ENCODE measurements at regions not wholly inside any gene's neighbourhood (a gene's known extent, or its start where the extent isn't known, plus 50 kb on each side); places are given as distances from the start of the nearest gene placed in this dataset.
"Not testable (repeated sequence)": the region's sequence is repeated elsewhere in the genome, so short reads cannot be mapped to it uniquely, and the experiment has no call there.

- no peak for DNase-seq (ENCODE audit: low read depth in 3 of 3)
These were observed 170.1 kb upstream of the PHACTR1 start for GRCh38 chr6:12546410-12547002.

GRCh38 chr6:12548526-12548925 is 168.0 kb upstream of the PHACTR1 start:
- DNase-seq (ENCODE audit: low read depth in 3 of 3) = no peak

DNA sequence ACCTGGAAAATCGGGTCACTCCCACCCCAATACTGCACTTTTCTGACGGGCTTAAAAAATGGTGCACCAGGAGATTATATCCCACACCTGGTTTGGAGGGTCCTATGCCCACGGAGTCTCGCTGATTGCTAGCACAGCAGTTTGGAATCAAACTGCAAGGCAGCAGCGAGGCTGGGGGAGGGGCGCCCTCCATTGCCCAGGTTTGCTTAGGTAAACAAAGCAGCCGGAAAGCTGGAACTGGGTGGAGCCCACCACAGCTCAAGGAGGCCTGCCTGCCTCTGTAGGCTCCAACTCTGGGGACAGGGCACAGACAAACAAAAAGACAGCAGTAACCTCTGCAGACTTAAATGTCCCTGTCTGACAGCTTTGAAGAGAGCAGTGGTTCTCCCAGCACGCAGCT is 167.1 kb upstream of the PHACTR1 start:
- DNase-seq (ENCODE audit: low read depth in 3 of 3) = not testable (repeated sequence)

DNA sequence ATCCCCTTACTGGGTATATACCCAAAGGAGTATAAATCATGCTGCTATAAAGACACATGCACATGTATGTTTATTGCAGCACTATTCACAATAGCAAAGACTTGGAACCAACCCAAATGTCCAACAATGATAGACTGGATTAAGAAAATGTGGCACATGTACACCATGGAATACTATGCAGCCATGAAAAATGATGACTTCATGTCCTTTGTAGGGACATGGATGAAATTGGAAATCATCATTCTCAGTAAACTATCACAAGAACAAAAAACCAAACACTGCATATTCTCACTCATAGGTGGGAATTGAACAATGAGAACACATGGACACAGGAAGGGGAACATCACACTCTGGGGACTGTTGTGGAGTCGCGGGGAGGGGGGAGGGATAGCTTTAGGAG is 161.7 kb upstream of the PHACTR1 start:
- not testable (repeated sequence) for DNase-seq (ENCODE audit: low read depth in 3 of 3)

DNA sequence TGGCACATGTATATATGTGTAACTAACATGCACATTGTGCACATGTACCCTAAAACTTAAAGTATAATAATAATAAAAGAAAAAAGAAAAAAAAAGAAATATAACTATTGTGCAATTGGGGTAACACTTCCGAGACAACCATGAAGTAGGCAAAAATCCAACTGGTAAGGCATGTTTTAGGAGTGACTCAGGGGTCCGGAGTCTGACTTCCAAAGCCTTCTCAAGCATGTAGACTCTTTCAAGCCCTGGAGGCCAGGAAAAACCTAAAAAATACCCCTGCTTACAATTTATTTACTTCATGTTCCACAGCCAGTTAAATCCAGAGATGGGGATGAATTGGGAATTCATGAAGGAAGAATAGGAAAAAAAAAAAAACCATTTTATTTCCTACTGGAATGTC is 161.3 kb upstream of the PHACTR1 start:
- DNase-seq (ENCODE audit: low read depth in 3 of 3) = no peak

DNA sequence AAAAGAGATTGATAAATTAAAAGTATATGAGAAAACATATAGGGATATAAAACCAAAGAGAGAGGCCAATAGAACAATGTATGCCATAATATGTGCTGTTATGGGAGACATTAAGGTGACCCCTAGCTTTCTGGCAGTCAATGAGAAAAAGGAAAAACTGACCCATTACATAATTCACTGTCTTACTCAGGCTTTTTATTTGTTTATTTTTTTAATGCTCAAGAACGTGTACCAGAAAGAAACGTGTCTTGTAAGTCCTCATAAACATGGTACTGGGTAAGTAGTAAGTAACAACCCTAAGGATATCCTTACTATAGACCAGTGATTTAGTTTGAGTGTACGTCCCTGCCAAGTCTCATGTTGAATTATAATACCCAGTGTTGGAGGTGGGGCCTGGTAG is 160.8 kb upstream of the PHACTR1 start:
- no peak for DNase-seq (ENCODE audit: low read depth in 3 of 3)

DNA sequence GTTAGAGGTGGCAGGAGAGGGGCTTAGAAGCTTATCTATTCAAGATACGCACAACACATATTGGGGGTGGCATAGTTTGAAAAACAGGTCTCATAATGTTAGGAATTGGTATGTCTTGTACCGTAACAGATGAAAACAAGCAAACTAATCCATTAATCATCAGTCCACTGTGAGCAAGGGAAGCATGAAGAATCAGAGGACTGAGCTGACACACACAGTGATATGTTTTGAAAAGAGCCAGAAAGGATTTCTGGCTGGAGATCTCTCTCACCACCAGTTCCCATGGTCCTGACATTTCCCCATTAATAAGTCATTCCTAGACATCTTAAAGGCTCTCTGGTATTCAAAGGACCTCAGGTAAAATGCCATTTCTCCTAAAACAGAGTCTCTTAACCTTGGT is 158.8 kb upstream of the PHACTR1 start:
- DNase-seq (ENCODE audit: low read depth in 3 of 3) = no peak

- no peak for DNase-seq (ENCODE audit: low read depth in 3 of 3)
These were observed 156.3 kb upstream of the PHACTR1 start for GRCh38 chr6:12560315-12560714.

DNA sequence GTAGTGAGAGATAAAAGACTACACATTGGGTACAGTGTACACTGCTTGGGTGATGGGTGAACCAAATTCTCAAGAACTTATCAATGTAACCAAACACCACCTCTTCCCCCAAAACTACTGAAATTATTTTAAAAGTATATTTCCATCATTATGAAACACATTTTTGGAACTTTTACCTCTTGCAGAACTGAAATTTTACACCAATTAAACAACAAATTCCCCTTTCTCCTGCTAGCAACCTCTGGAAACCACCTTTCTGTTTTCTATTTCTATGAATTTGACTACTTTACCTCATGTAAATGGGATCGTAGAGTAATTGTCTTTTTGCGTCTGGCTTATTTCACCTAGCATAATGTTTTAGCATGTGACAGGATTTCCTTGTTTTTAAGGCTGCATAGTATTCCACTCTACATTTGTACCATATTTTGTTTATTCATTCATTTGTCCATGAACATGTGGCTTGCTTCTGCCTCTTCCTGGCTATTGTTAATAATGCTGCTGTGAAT is 149.9 kb upstream of the PHACTR1 start:
- DNase-seq (ENCODE audit: low read depth in 3 of 3) = no peak

DNA sequence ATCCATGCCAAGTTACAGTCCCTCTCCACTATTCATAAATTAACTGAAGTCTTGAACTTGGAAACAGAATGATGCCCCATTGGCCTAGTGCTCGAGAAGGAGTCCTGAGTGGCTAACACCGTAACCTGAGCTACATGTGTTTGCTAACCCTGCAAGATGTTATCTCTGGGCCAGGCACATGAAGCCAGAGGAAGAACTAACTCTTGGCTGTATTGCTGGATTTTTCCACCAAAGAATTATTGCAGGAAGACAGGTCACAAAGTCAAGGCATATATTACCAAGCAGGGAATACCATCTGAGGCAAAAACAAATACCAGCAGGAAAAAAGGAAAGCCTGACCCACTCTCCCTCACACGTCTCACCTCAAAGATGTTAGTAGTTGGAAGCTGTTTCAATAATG is 148.9 kb upstream of the PHACTR1 start:
- DNase-seq (ENCODE audit: low read depth in 3 of 3) = no peak

DNA sequence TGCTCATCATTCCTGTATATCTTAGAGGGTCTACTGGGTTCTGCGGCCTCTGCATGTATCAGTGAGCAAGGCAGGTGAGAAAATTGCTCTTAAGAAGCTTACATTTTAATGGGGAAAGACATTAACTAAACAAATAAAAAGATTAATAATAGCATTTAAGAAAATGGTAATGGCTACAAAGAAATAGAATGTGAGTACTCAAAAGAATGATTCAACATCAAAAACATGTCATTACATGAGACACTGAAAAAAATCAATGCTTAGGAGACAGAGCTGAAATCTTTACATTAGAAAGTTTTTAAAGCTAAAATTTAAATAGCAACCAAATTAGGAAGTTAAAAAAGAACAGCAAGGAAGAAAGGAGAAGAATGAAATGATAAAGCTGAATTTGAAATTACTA is 146.9 kb upstream of the PHACTR1 start:
- DNase-seq (ENCODE audit: low read depth in 3 of 3) = no peak

DNA sequence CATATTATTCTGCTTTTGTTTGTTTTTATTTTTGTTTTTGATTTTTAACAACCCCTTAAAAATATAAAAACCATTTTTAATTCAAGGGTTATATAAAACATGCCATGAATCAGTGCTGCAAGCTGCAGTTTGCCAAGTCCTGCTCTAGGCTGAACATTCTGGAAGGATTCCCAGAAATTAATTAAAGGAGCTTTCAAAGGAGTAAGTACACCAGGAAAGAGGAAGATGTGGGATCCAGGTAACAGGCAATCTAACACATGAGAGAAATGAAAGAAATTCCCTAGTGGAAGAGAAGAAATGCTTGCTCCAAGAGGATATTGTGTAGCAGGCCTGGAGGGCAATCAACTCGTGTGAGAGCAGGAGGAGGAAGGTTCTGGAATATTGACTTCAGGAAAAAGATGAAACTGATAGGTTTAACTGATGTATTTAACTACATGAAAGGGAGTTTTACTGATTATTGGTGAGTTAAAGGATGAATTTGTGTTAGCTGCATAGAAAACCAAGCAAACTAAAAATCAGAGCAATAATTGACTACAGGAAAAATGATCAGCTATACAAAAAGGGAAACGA is 146.0 kb upstream of the PHACTR1 start:
- DNase-seq (ENCODE audit: low read depth in 3 of 3) = no peak

DNA sequence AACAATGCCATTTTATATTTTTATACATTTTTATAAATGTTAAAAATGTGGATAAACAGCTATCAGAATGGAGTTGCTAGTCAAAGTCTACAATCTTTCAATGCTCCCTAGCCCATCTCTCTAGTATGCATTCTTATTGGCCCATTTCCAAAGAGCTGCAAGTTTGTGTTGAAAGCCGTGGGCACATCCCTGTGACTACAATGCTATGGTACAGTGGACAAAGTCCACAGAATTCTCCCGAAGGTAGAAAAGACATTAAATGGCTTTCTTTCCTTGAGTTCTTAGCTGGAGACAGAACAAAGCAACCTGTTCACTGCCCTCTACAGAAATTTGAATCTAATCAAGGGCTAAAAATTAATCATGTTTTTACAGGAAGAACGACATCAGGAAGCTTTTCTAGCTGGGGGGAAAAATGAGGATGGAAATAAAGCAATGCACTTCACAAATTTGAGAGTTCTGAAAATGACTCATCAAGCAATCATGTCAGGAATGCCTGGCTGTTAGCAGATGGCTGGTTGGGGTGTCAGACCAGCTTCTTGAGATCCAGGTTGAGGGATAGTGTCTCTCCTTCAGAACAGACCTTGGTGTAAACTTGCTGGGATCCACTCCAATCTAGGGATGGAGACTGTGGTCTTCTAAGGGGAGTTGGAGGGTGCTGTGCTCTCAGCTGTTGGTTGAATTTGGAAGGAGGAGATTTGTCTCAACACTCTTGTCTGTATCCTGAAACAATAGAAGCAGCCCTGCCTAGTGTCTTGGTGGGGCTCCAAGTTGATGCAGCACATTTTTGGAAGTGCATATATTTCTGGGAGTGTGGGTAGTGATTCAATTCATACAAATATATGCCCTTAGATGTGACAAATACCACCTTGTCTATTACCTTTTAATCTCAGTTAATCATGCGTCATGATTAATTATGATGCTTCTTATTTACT is 143.4 kb upstream of the PHACTR1 start:
- no peak for DNase-seq (ENCODE audit: low read depth in 3 of 3)

DNA sequence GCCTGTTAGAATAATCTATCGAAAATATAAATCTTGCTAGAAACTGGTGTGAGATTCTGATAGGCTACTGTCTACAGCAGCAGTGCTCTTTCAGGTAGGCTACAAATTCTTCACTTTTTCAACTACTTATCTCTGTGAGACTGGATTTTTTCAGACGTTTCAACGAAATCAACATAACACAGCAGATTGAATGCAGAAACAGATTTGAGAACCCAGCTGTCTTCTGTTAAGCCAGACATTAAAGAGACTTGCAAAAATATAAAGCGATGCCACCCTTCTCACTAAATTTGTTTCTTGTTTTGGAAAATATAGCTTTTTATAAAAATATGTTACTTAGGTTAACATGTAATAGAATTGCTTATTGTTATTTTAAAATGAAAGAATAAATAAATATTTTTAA is 140.6 kb upstream of the PHACTR1 start:
- no peak for DNase-seq (ENCODE audit: low read depth in 3 of 3)

DNA sequence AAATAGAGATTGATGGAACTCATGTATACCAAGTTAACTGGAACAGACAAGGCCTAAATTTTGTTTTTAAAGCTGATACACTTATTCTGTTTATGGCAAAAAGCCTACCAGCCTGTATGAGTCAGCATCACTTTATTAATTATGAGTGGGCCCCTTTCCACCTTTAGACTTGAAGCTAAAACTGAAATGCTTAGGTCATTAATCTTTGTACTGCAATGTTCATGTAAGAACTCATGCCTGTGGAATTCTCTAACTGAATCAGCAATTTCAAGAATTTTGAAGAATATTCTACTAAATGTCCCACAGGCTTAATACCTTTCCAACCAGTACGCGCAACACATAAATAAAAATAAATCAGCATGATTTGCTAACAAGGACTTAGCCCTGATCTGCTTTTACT is 140.2 kb upstream of the PHACTR1 start:
- no peak for DNase-seq (ENCODE audit: low read depth in 3 of 3)

GRCh38 chr6:12577124-12577850 is 139.3 kb upstream of the PHACTR1 start:
- no peak for DNase-seq (ENCODE audit: low read depth in 3 of 3)

DNA sequence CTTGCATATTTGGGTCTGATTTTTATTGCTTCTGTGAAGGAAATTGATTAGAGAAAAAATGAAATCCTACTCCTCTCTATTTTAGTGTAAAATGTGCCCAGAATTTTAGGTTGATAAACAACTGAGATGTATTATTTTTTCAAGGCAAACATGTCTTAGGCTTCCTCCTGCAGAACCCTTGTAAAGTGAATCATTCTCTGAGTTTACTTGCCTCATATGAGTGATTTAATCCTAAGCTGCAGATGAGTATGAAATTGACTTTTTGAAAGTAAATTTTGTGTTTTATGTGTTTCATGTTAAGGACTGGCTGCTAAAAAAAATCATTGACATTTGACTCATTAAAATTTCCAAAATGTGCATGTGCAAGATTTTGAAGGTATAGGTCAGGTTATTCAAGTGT is 138.5 kb upstream of the PHACTR1 start:
- DNase-seq (ENCODE audit: low read depth in 3 of 3) = no peak

DNA sequence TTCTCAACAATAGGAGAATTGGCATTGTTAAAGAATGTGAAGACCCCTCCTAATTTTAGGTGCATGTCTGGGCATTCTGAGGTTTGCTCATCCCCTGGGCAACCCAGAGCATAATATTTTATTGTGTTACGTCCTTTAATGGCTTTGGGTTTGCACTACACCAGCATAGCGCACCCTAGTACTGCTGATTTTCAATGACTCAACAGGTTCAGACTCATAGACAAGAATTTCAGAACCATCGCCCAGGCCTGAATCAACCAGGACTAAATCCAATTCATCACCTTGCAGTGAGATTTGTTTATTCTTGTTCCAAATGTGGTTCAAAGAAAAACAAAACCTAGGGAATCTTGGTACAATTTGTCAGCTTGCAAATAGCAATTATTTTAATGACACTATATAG is 137.8 kb upstream of the PHACTR1 start:
- no peak for DNase-seq (ENCODE audit: low read depth in 3 of 3)

DNA sequence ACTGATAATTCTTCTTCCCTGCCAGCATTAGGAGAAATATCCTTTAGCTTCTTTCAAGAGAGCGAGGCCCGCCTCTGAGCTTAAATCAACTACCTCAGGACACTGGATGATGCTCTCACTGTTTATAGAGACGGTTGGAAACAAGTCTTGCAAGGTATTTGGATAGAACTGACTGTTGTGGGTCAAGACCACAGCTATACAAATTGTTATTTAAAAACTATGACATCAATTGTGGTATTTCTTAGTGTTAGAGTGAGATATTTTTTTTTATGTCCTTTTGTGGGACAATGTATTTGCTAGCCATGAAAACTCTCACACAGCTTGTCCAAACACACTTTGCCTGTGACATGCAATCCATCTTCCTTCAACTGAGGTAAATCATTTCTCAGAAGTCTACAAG is 136.3 kb upstream of the PHACTR1 start:
- DNase-seq (ENCODE audit: low read depth in 3 of 3) = no peak

- no peak for DNase-seq (ENCODE audit: low read depth in 3 of 3)
These were observed 134.0 kb upstream of the PHACTR1 start for GRCh38 chr6:12582421-12583110.

- DNase-seq (ENCODE audit: low read depth in 3 of 3) = no peak
These were observed 131.7 kb upstream of the PHACTR1 start for GRCh38 chr6:12584631-12585405.
